Activated CD4-positive, alpha-beta T cell treated with anti-CD3 and anti-CD28 coated beads, Interleukin-2, amount 10 ng/mL, durations not matched to agents 7 days and 5 days (primary cell): ENCODE measurements at regions not wholly inside any gene's neighbourhood (a gene's known extent, or its start where the extent isn't known, plus 50 kb on each side); places are given as distances from the start of the nearest gene placed in this dataset.

Source experiments
- CTCF ChIA-PET: fragments of 350-600 bp; sonication (Branson Sonifier 250); formaldehyde crosslinking; loops from one replicate; lab custom pipeline; 2021; ENCODE audit warnings: antibody characterized with exemption; lab: Charles Lee
- POLR2A ChIA-PET: fragments of 350-600 bp; sonication (Branson Sonifier 250); formaldehyde crosslinking; loops from one replicate; lab custom pipeline; 2021; ENCODE audit warnings: antibody characterized with exemption; lab: Charles Lee
- DNase-seq: peaks from one replicate; pipeline ENCODE4 v3.0.0-alpha.2; 2020
- H3K27ac Mint-ChIP-seq: one replicate; pipeline ENCODE4 v1.8.0; 2021; ENCODE audit warnings: mild to moderate bottlenecking, moderate library complexity, mixed read lengths
- H3K27me3 Mint-ChIP-seq: one replicate; pipeline ENCODE4 v1.8.0; 2021; ENCODE audit warnings: mixed read lengths
- H3K36me3 Mint-ChIP-seq: one replicate; pipeline ENCODE4 v1.8.0; 2021; ENCODE audit warnings: low read depth, mixed read lengths
- H3K4me1 Mint-ChIP-seq: one replicate; pipeline ENCODE4 v1.8.0; 2021; ENCODE audit warnings: mixed read lengths
- H3K4me3 Mint-ChIP-seq: one replicate; pipeline ENCODE4 v1.8.0; 2021; ENCODE audit warnings: mild to moderate bottlenecking, moderate library complexity, mixed read lengths
- H3K9me3 Mint-ChIP-seq: one replicate; pipeline ENCODE4 v1.8.0; 2021; ENCODE audit warnings: mixed read lengths

GRCh38 chr12:42834062-42834461 lies 244.5 kb upstream of the PRICKLE1 start:
- H3K27me3 Mint-ChIP-seq, result no peaks in the 10 kb centered on the region

GRCh38 chr12:42828836-42829235 lies 239.3 kb upstream of the PRICKLE1 start:
- Mint-ChIP-seq H3K27me3 (no peaks in the 10 kb centered on the region), H3K4me1 (no peaks in the 10 kb centered on the region), H3K4me3 (no peak overlapping the region), H3K36me3 (no peaks in the 10 kb centered on the region), H3K9me3 (no peaks in the 10 kb centered on the region), H3K27ac (no peak overlapping the region)
- no peak for DNase-seq
- POLR2A ChIA-PET, result no interaction called here
- CTCF ChIA-PET, result no interaction called here

More at GRCh38 chr12:42834062-42834461, 244.5 kb upstream of the PRICKLE1 start:
- Mint-ChIP-seq H3K36me3 (no peaks in the 10 kb centered on the region), H3K27ac (no peak overlapping the region), H3K4me1 (no peaks in the 10 kb centered on the region), H3K9me3 (no peaks in the 10 kb centered on the region), H3K4me3 (no peak overlapping the region)
- POLR2A ChIA-PET, result no interaction called here
- DNase-seq, result no peak
- CTCF ChIA-PET, result no interaction called here

- POLR2A ChIA-PET, result no interaction called here
- Mint-ChIP-seq H3K9me3 (peaks cover 1% of the 10 kb centered on the region), H3K36me3 (no peaks in the 10 kb centered on the region), H3K4me1 (no peaks in the 10 kb centered on the region), H3K27me3 (no peaks in the 10 kb centered on the region), H3K27ac (no peak overlapping the region), H3K4me3 (no peak overlapping the region)
- CTCF ChIA-PET, result no interaction called here
- DNase-seq, result no peak
These were observed 234.8 kb upstream of the PRICKLE1 start for GRCh38 chr12:42824327-42824726.

GRCh38 chr12:42823679-42824078 lies 234.1 kb upstream of the PRICKLE1 start:
- CTCF ChIA-PET, result no interaction called here
- no peak for DNase-seq
- no peak overlapping the region for H3K4me3 Mint-ChIP-seq
- H3K4me1 Mint-ChIP-seq, result no peaks in the 10 kb centered on the region
- POLR2A ChIA-PET, result no interaction called here
- H3K27me3 Mint-ChIP-seq, result no peaks in the 10 kb centered on the region
- H3K27ac Mint-ChIP-seq, result no peak overlapping the region
- H3K9me3 Mint-ChIP-seq, result peaks cover 1% of the 10 kb centered on the region
- no peaks in the 10 kb centered on the region for H3K36me3 Mint-ChIP-seq

- H3K27me3 Mint-ChIP-seq, result no peaks in the 10 kb centered on the region
- H3K9me3 Mint-ChIP-seq, result peaks cover 1% of the 10 kb centered on the region
- H3K4me3 Mint-ChIP-seq, result no peak overlapping the region
- H3K27ac Mint-ChIP-seq, result no peak overlapping the region
- H3K4me1 Mint-ChIP-seq, result no peaks in the 10 kb centered on the region
- no peak for DNase-seq
- H3K36me3 Mint-ChIP-seq, result no peaks in the 10 kb centered on the region
- ChIA-PET POLR2A (no interaction called here), CTCF (no interaction called here)
These were observed 230.3 kb upstream of the PRICKLE1 start for GRCh38 chr12:42819846-42820245.

- Mint-ChIP-seq H3K27me3 (no peaks in the 10 kb centered on the region), H3K36me3 (no peaks in the 10 kb centered on the region), H3K4me3 (no peak overlapping the region), H3K4me1 (no peaks in the 10 kb centered on the region), H3K27ac (no peak overlapping the region), H3K9me3 (no peaks in the 10 kb centered on the region)
- CTCF ChIA-PET, result no interaction called here
- POLR2A ChIA-PET, result no interaction called here
- no peak for DNase-seq
These were observed 225.5 kb upstream of the PRICKLE1 start for GRCh38 chr12:42815068-42815467.

- no peaks in the 10 kb centered on the region for H3K9me3 Mint-ChIP-seq
- no peaks in the 10 kb centered on the region for H3K4me1 Mint-ChIP-seq
- DNase-seq, result no peak
- no peaks in the 10 kb centered on the region for H3K27me3 Mint-ChIP-seq
- ChIA-PET CTCF (no interaction called here), POLR2A (no interaction called here)
- H3K36me3 Mint-ChIP-seq, result no peaks in the 10 kb centered on the region
- H3K27ac Mint-ChIP-seq, result no peak overlapping the region
- H3K4me3 Mint-ChIP-seq, result no peak overlapping the region
These were observed 223.3 kb upstream of the PRICKLE1 start for GRCh38 chr12:42812871-42813270.

- ChIA-PET POLR2A (no interaction called here), CTCF (no interaction called here)
- H3K27ac Mint-ChIP-seq, result no peak overlapping the region
- no peaks in the 10 kb centered on the region for H3K36me3 Mint-ChIP-seq
- DNase-seq, result no peak
- H3K4me3 Mint-ChIP-seq, result no peak overlapping the region
- no peaks in the 10 kb centered on the region for H3K4me1 Mint-ChIP-seq
- no peaks in the 10 kb centered on the region for H3K27me3 Mint-ChIP-seq
- no peaks in the 10 kb centered on the region for H3K9me3 Mint-ChIP-seq
These were observed 222.5 kb upstream of the PRICKLE1 start for GRCh38 chr12:42812086-42812485.

- H3K36me3 Mint-ChIP-seq, result no peaks in the 10 kb centered on the region
These were observed 220.5 kb upstream of the PRICKLE1 start for GRCh38 chr12:42810006-42810405.

GRCh38 chr12:42809226-42809625 lies 219.7 kb upstream of the PRICKLE1 start:
- Mint-ChIP-seq H3K27ac (no peak overlapping the region), H3K27me3 (no peaks in the 10 kb centered on the region), H3K4me1 (no peaks in the 10 kb centered on the region), H3K4me3 (no peak overlapping the region), H3K9me3 (no peaks in the 10 kb centered on the region), H3K36me3 (no peaks in the 10 kb centered on the region)
- CTCF ChIA-PET, result no interaction called here
- DNase-seq, result no peak
- POLR2A ChIA-PET, result no interaction called here

More at GRCh38 chr12:42810006-42810405, 220.5 kb upstream of the PRICKLE1 start:
- ChIA-PET CTCF (no interaction called here), POLR2A (no interaction called here)
- DNase-seq, result no peak
- no peaks in the 10 kb centered on the region for H3K4me1 Mint-ChIP-seq
- no peaks in the 10 kb centered on the region for H3K9me3 Mint-ChIP-seq
- no peak overlapping the region for H3K27ac Mint-ChIP-seq
- H3K4me3 Mint-ChIP-seq, result no peak overlapping the region
- H3K27me3 Mint-ChIP-seq, result no peaks in the 10 kb centered on the region

GRCh38 chr12:42807766-42808165 lies 218.2 kb upstream of the PRICKLE1 start:
- CTCF ChIA-PET, result no interaction called here
- Mint-ChIP-seq H3K27ac (no peak overlapping the region), H3K4me1 (no peaks in the 10 kb centered on the region), H3K36me3 (no peaks in the 10 kb centered on the region), H3K27me3 (no peaks in the 10 kb centered on the region), H3K4me3 (no peak overlapping the region), H3K9me3 (no peaks in the 10 kb centered on the region)
- POLR2A ChIA-PET, result no interaction called here
- DNase-seq, result no peak

GRCh38 chr12:42807251-42807650 lies 217.7 kb upstream of the PRICKLE1 start:
- H3K36me3 Mint-ChIP-seq, result no peaks in the 10 kb centered on the region
- no peak overlapping the region for H3K4me3 Mint-ChIP-seq
- POLR2A ChIA-PET, result no interaction called here
- no peak for DNase-seq
- H3K27me3 Mint-ChIP-seq, result no peaks in the 10 kb centered on the region
- H3K4me1 Mint-ChIP-seq, result no peaks in the 10 kb centered on the region
- H3K27ac Mint-ChIP-seq, result no peak overlapping the region
- CTCF ChIA-PET, result no interaction called here
- H3K9me3 Mint-ChIP-seq, result no peaks in the 10 kb centered on the region

- Mint-ChIP-seq H3K4me3 (no peak overlapping the region), H3K4me1 (no peaks in the 10 kb centered on the region), H3K27ac (no peak overlapping the region), H3K36me3 (no peaks in the 10 kb centered on the region), H3K27me3 (no peaks in the 10 kb centered on the region), H3K9me3 (no peaks in the 10 kb centered on the region)
- ChIA-PET CTCF (interaction anchor here (1.5 kb wide), 1 partner anchor 483 kb away, joined by 4 read pairs; no protein-coding TSS in a partner anchor), POLR2A (no interaction called here)
- no peak for DNase-seq
These were observed 215.4 kb upstream of the PRICKLE1 start for GRCh38 chr12:42804928-42805327.

- POLR2A ChIA-PET, result no interaction called here
- Mint-ChIP-seq H3K4me3 (no peak overlapping the region), H3K9me3 (no peaks in the 10 kb centered on the region), H3K27ac (no peak overlapping the region), H3K4me1 (no peaks in the 10 kb centered on the region), H3K36me3 (no peaks in the 10 kb centered on the region), H3K27me3 (no peaks in the 10 kb centered on the region)
- CTCF ChIA-PET, result no interaction called here
- no peak for DNase-seq
These were observed 213.2 kb upstream of the PRICKLE1 start for GRCh38 chr12:42802785-42803189.
